ENCODE measurements at regions not wholly inside any gene's neighbourhood (a gene's known extent, or its start where the extent isn't known, plus 50 kb on each side); places are given as distances from the start of the nearest gene placed in this dataset.

DNA sequence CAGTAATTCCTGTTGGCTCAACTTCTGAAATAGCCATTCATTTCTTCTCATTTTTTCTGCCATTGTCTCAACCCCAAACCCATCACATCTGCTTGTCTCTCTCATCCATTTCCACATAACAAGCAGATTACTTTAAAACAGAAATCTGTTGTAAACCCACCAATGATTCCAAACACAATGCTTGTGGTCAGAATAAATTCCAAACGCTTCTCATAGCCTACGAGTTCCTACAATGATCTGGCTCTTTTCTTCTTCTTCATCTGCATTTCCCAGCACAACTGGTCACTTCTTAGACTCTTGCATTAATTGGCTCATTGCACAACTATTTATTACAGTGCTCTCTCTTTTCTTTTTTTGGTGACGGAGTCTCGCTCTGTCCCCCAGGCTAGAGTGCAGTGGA is 364.1 kb downstream of the GATA3 start:
- 94% methylated on average over 4 of the region's 4 CpGs for WGBS (ENCODE audit: missing lambda C conversion rate)
- ATAC-seq: no peak
- no peak overlapping the region for H3K4me2 ChIP-seq
- peaks cover 22% of the 10 kb centered on the region for H3K4me1 ChIP-seq
- no peaks in the 10 kb centered on the region for H3K9me3 ChIP-seq
- H3K27ac ChIP-seq: no peak overlapping the region
- DNase-seq (ENCODE audit: low read depth in 1 of 2, low spot score in 1 of 2): no peak
- TF ChIP-seq POLR2AphosphoS2 (conservative IDR thresholded peaks at IDR 0.05; ENCODE audit: low read length) (no peak), EHF (CRISPR knock-in tag; IDR thresholded peaks at IDR 0.05) (no peak), KDM1A (IDR thresholded peaks at IDR 0.05; ENCODE audit: low read depth) (no peak), RNF2 (IDR thresholded peaks at IDR 0.05; ENCODE audit: borderline replicate concordance, low read depth) (no peak), ESRRA (IDR thresholded peaks at IDR 0.05; ENCODE audit: borderline replicate concordance, low read length) (no peak), EHMT2 (IDR thresholded peaks at IDR 0.05; ENCODE audit: low read depth) (no peak), KDM5A (IDR thresholded peaks at IDR 0.05) (no peak), HOXB5 (CRISPR knock-in tag; IDR thresholded peaks at IDR 0.05) (no peak), FOSB (CRISPR knock-in tag; IDR thresholded peaks at IDR 0.05) (no peak), HDAC2 (IDR thresholded peaks at IDR 0.05) (no peak), NR3C1 (IDR thresholded peaks at IDR 0.05) (no peak), ZNF302 (CRISPR knock-in tag; IDR thresholded peaks at IDR 0.05) (no peak), EP300 (IDR thresholded peaks at IDR 0.05) (no peak), CBX8 (IDR thresholded peaks at IDR 0.05) (no peak), JUN (IDR thresholded peaks at IDR 0.05) (no peak)
- TF ChIP-seq, protein P1, sequence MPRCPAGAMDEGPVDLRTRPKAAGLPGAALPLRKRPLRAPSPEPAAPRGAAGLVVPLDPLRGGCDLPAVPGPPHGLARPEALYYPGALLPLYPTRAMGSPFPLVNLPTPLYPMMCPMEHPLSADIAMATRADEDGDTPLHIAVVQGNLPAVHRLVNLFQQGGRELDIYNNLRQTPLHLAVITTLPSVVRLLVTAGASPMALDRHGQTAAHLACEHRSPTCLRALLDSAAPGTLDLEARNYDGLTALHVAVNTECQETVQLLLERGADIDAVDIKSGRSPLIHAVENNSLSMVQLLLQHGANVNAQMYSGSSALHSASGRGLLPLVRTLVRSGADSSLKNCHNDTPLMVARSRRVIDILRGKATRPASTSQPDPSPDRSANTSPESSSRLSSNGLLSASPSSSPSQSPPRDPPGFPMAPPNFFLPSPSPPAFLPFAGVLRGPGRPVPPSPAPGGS (IDR thresholded peaks at IDR 0.05): no peak
- TF ChIP-seq, protein P2, sequence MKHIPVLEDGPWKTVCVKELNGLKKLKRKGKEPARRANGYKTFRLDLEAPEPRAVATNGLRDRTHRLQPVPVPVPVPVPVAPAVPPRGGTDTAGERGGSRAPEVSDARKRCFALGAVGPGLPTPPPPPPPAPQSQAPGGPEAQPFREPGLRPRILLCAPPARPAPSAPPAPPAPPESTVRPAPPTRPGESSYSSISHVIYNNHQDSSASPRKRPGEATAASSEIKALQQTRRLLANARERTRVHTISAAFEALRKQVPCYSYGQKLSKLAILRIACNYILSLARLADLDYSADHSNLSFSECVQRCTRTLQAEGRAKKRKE (CRISPR knock-in tag; IDR thresholded peaks at IDR 0.05; ENCODE audit: low read depth): no peak
- TF ChIP-seq, protein P3, sequence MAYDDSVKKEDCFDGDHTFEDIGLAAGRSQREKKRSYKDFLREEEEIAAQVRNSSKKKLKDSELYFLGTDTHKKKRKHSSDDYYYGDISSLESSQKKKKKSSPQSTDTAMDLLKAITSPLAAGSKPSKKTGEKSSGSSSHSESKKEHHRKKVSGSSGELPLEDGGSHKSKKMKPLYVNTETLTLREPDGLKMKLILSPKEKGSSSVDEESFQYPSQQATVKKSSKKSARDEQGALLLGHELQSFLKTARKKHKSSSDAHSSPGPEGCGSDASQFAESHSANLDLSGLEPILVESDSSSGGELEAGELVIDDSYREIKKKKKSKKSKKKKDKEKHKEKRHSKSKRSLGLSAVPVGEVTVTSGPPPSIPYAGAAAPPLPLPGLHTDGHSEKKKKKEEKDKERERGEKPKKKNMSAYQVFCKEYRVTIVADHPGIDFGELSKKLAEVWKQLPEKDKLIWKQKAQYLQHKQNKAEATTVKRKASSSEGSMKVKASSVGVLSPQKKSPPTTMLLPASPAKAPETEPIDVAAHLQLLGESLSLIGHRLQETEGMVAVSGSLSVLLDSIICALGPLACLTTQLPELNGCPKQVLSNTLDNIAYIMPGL (CRISPR knock-in tag; IDR thresholded peaks at IDR 0.05; ENCODE audit: borderline replicate concordance): no peak
- FAIRE-seq: no peak
- no peak overlapping the region for H3K4me3 ChIP-seq
- ChIA-PET POLR2A (no interaction called here), CTCF (no interaction called here)

DNA sequence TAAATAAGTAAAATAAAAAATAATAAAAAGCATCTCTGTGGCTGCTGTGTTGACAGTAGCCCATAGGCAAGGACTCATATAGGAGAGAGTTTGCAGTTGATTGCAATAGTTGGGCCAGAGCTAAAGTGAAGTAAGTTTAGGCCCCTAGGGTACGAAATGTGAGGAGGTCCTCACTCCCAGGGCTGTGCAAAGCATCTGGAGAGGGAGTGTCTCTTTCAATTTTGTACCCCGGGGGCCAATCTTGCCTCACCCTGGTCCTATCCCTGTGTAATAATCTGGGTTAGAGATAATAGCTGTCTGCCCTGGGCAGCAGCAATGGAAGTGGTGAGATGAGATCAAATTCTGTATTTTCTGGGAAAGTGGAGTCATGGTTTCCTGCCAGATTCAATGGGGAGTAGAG is 365.7 kb downstream of the GATA3 start:
- ATAC-seq (no peak), DNase-seq (ENCODE audit: low read depth in 1 of 2, low spot score in 1 of 2) (no peak), FAIRE-seq (no peak)
- Histone ChIP-seq H3K27ac (no peak overlapping the region), H3K4me1 (peaks cover 22% of the 10 kb centered on the region), H3K4me3 (no peak overlapping the region), H3K4me2 (no peak overlapping the region), H3K9me3 (no peaks in the 10 kb centered on the region)
- CTCF ChIA-PET: interaction anchor here (0.9 kb wide), 1 partner anchor 8 kb away, joined by 3 read pairs; no protein-coding TSS in a partner anchor
- 60% methylated on average over 2 of the region's 2 CpGs for WGBS (ENCODE audit: missing lambda C conversion rate)
- POLR2A ChIA-PET: no interaction called here
- TF ChIP-seq PHF8 (IDR thresholded peaks at IDR 0.05; ENCODE audit: borderline replicate concordance, low read depth): no peak
- no peak for TF ChIP-seq TFCP2L1 (CRISPR knock-in tag; IDR thresholded peaks at IDR 0.05)
- no peak for TF ChIP-seq HOXB13 (CRISPR knock-in tag; IDR thresholded peaks at IDR 0.05; ENCODE audit: low read depth)
- no peak for TF ChIP-seq EP300 (IDR thresholded peaks at IDR 0.05)
- TF ChIP-seq, protein P4, sequence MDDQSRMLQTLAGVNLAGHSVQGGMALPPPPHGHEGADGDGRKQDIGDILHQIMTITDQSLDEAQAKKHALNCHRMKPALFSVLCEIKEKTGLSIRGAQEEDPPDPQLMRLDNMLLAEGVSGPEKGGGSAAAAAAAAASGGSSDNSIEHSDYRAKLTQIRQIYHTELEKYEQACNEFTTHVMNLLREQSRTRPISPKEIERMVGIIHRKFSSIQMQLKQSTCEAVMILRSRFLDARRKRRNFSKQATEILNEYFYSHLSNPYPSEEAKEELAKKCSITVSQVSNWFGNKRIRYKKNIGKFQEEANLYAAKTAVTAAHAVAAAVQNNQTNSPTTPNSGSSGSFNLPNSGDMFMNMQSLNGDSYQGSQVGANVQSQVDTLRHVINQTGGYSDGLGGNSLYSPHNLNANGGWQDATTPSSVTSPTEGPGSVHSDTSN (IDR thresholded peaks at IDR 0.05): no peak
- no peak for TF ChIP-seq ZNF302 (CRISPR knock-in tag; IDR thresholded peaks at IDR 0.05)
- no peak for TF ChIP-seq HOXA7 (CRISPR knock-in tag; IDR thresholded peaks at IDR 0.05)
- TF ChIP-seq, protein P5, sequence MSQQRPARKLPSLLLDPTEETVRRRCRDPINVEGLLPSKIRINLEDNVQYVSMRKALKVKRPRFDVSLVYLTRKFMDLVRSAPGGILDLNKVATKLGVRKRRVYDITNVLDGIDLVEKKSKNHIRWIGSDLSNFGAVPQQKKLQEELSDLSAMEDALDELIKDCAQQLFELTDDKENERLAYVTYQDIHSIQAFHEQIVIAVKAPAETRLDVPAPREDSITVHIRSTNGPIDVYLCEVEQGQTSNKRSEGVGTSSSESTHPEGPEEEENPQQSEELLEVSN (IDR thresholded peaks at IDR 0.05; ENCODE audit: borderline replicate concordance, low read depth): no peak
- TF ChIP-seq, protein P6, sequence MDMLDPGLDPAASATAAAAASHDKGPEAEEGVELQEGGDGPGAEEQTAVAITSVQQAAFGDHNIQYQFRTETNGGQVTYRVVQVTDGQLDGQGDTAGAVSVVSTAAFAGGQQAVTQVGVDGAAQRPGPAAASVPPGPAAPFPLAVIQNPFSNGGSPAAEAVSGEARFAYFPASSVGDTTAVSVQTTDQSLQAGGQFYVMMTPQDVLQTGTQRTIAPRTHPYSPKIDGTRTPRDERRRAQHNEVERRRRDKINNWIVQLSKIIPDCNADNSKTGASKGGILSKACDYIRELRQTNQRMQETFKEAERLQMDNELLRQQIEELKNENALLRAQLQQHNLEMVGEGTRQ (IDR thresholded peaks at IDR 0.05): no peak
- TF ChIP-seq FOXS1 (CRISPR knock-in tag; IDR thresholded peaks at IDR 0.05): no peak
- no peak for TF ChIP-seq ZC3H11A (IDR thresholded peaks at IDR 0.05)
- TF ChIP-seq POLR2A (IDR thresholded peaks at IDR 0.05; ENCODE audit: low read length): no peak
- TF ChIP-seq, protein P2 (CRISPR knock-in tag; IDR thresholded peaks at IDR 0.05; ENCODE audit: low read depth): no peak
- TF ChIP-seq, protein P7, sequence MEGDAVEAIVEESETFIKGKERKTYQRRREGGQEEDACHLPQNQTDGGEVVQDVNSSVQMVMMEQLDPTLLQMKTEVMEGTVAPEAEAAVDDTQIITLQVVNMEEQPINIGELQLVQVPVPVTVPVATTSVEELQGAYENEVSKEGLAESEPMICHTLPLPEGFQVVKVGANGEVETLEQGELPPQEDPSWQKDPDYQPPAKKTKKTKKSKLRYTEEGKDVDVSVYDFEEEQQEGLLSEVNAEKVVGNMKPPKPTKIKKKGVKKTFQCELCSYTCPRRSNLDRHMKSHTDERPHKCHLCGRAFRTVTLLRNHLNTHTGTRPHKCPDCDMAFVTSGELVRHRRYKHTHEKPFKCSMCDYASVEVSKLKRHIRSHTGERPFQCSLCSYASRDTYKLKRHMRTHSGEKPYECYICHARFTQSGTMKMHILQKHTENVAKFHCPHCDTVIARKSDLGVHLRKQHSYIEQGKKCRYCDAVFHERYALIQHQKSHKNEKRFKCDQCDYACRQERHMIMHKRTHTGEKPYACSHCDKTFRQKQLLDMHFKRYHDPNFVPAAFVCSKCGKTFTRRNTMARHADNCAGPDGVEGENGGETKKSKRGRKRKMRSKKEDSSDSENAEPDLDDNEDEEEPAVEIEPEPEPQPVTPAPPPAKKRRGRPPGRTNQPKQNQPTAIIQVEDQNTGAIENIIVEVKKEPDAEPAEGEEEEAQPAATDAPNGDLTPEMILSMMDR (IDR thresholded peaks at IDR 0.05): no peak
- TF ChIP-seq, protein P1 (IDR thresholded peaks at IDR 0.05): no peak
